NOMO-1 treated with DMSO at 0.1 percent for 48 hours (cell line): ENCODE measurements at regions not wholly inside any gene's neighbourhood (a gene's known extent, or its start where the extent isn't known, plus 50 kb on each side); places are given as distances from the start of the nearest gene placed in this dataset.

Experiments used
- DNase-seq: peaks from one replicate; lab custom pipeline; 2025; ENCODE audit not compliant: unreplicated experiment; lab: John Stamatoyannopoulos, UW

DNA sequence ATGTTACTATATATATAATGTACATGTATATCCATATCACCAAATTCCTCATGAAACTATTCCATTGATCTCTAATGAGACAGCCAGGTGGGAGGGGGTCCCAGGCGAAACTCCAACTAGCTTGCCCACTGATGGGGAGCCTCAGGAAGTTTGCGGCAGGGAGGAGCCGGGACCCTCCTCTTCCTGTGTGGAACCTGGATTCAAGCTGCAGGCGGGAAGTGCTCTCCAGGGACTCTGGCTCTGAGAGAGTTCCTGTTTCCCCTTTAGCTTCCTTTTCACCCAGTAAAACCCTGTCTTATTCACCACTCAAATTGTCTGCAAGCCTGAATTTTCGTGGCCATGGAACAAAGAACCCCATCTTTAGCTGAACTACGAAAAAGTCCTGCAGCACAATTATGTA, 152.2 kb downstream of the OPN5 start:
- DNase-seq, result no peak

DNA sequence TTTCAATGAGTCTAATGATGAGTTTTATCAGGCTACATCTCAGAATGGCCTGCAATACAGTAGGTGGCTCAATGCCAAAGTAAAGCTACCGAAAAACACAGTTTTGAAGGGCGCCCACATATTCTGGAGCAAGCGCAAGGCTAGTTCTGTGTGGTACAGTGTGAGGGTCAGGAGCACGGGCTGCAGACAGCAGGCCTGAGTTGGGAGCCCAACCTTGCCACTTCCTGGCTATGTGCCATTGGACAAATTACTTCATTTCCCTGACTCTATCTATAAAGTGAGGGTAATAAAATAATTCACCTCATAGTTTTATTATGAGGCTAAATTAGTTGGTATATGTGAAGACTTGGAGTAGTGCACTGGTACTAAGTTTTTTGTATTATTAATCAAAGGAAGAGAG, 150.7 kb downstream of the OPN5 start:
- DNase-seq, result no peak

DNA sequence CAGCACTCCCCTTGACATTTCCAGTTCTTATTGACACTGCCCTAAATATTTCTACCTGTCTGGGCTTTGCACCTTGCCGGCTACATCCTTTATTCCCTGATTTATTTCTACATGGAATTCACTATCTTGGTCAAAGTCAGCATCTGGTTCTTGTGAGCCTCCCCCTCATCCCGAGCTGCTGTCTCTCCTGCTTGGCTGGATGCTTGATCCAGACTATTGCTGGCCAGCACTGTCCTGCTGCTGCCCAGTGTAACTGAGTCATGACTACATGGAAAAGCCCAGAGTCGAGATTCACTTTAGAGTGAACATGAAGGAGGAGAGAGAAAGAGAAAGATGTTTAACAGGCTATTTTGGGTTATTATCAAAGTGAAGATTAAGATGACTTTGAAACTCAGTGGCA, 142.2 kb downstream of the OPN5 start:
- no peak for DNase-seq

DNA sequence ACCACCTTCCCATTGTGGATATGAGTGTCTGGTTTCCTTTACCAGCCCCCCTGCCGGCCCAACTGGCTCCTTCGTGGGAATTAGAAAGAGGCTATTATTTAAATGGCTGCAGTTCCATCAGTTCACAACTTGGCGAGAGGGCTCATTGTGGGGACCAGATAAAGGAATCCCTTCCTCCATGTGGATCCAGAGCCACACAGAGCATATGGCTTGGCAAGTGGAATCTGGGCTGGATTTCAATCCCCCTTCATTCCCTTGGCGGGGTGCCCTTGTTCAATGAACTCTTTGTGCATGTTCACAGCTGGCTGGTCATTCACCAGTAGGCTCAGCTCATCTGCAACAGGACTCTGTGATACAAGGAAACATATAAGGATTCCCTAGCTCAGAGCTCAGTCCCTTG, 140.6 kb downstream of the OPN5 start:
- no peak for DNase-seq

DNA sequence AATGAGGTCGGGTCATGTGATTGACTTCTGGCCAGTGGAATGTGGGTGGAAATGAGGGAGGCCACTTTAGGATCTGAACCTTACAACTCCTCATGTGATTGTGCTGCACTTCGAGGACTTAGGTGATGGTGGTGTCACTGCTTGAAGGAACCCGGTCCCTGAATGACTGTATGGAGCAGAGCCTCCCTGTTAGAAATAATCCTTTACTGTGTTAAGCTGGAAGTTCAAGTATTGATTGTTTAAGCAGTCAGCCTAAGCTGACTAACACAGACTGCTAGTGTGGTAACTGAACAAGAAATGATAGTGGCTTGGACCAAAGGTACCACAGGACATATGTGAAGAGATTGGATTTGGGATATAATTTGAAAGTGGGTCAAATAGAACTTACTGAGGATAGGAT, 138.0 kb downstream of the OPN5 start:
- no peak for DNase-seq

DNA sequence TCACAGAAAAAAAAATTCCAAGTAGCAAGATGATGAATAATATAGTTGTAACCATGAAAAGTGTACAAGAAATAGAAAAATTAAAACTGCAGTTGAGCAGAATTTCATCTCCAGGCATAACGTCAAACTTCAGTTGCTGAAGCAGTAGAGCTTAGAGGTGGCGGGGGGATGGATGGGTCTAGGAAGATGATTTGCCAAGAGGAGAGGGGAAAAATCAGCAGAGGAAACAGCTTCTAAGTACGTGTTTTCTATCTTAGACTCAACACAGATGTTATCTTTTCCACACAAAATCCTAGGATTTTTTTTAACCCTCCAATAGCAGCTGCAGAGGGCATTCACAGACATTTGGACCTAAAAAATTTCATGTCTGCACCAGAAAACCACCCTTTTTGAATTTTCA, 136.0 kb downstream of the OPN5 start:
- DNase-seq, result no peak

DNA sequence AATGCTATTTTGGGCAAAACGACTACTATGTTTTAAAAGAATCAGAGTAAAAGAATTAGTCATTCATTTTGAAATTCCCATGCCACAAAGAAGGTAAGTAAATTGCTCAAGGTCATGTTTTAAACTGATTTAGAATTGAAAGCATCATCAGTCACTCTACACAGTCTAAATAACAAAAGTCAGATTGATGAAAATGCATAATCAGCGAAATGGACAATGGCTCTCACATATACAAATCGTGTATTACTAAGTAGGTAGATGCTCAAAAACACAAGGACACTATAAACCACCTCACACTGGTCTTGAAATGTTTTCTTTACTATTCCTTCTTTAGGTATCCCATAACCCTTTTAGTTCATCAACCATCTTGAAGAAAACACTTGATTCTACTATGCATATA, 135.4 kb downstream of the OPN5 start:
- no peak for DNase-seq

DNA sequence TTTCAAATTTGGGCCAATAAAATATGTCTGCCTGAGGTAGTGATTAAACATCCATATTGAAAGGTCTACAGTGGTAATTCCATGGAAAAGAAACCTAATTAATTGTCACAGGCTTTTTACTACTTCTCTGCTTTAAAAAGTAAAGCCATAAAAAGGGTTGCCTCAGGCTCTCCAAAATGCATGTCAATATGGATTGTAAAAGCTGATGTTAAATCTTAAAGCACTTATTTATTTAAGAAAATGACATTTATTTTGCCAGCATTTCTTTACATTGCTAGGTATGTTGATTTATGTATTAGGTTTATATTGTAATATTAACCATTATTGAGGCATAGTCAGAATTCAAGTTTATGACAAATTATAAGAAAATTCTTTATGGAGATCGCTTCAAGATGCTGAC, 133.2 kb downstream of the OPN5 start:
- DNase-seq, result no peak

DNA sequence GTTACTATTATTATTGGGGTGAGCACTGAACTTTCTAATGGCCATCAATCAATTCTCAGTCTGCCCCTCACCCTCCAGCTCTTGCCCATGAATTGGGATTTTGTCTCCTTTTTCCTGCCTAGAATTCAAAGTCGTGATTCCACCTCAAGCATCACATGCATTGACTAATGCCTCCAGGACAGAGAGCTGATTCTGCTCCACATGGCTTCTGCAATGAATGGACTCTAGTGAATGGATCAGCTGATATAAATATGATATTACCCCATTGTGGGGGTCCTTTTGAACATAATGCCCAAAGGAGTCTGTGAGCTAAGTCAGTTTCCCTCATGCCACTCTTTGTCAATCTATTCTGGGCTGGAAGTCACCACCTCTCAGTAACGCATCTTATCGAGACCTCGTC, 126.4 kb downstream of the OPN5 start:
- DNase-seq, result no peak

DNA sequence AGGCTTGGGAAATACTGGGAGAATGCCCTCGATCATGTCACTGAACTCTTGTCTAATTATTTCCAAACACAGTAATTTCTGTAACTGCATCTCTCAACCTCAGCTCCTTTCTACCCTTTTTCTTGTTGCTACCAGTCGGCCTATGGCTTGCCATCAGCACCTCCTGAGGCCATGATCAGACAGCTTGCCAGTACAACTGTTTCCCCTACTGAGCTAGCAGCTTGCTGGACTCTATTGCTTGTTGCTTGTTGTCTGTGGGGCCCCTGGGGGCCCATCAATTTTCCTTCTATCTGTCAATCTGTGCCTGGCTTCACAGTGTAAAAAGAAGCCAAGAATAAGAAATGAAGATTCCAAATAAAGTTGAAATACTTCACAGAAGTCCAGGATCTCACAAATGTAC, 123.9 kb downstream of the OPN5 start:
- DNase-seq, result no peak

DNA sequence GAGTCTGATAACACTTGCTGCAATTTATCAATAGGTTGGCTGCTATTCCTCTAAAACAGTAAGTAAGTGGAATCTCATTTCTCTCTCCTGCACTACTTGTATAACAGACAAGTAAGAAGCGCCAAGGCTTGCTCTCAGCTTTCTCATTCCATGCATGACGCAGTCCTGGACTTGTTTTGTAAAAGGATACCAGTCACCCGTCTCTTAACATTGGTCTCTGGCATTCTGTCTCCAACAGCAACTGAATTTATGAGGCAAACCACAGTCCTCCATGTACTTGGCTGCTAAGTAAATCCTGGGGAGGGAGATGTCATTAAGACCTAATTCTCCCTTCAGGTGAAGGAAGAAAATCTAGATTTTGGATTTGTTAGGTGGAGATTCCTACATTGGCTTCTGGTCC, 115.4 kb downstream of the OPN5 start:
- DNase-seq, result no peak

DNA sequence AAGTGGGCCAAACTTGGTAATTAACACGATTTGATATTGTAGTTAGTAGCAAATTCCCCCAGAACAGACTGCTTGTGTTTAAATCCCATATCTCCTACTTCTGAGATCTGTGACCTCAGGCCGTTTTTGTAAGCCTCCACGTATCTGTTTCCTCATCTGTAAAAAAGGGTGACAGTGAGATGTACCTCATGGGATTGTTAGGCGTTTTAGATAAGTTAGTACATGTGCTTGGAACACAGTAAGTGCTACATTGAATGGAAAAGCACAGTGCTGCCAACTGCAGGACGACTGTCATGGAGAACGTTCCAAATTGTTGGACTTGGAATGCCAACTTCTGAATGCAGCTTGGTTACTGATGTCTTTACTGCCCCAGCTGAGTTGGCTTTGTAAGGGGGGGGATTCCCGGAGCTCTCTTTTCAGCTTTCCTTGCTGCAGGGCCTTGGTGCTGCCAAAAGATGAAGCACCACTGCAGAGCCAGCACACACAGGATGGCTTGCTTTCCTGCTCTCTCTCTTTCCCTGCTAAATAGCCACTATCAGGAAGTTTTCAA, 108.6 kb downstream of the OPN5 start:
- DNase-seq, result no peak

DNA sequence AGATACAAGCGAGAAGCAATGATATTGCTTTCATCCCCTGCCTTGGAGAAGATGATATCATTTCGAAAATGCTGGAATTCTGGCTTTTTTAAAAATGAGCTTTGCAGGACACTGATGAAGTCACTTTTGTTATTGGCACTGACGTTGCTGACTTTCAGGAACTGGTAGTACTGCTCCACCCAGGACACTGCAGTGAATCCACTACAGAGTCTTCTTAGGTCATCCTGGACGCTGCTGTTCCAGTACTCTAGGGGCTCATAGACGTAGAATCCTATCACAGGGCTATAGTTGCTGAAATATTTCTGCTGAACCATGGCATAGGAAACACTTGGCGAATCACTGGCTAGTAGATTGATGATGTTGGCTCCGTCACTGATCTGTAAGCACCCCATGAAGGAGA, 97.2 kb downstream of the OPN5 start:
- no peak for DNase-seq
